ENCODE measurements at regions not wholly inside any gene's neighbourhood (a gene's known extent, or its start where the extent isn't known, plus 50 kb on each side); places are given as distances from the start of the nearest gene placed in this dataset.

DNA sequence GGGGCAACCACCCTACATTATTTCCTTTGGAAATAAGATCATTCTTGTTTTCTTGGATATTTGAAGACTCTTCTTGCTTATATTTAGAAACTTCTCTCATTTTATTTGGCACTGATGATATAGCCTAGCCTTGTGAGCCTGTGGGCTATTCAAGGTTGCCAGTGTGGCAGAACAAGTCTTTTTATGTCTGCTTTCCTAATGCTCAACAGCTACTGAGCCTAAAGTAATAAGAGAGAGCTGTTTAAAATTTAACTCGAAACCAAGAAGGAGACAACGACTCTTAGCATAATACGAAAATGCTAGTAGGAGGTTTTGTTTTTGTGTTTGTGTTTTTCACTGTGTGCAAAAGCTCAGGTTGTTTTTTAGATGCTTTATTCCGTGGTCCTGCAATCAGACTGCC, 104.0 kb upstream of the CPM start:
- Histone ChIP-seq H3K9me3 (ENCODE audit: insufficient read depth, low read length) (no peaks in the 10 kb centered on the region), H3K4me2 (ENCODE audit: low read length) (peak overlapping the region; percentile 79), H3K79me2 (ENCODE audit: low read length) (no peaks in the 10 kb centered on the region), H3K9ac (ENCODE audit: low read length) (peak overlapping the region; percentile 35; the same call in 1 of the 2 replicates), H3K36me3 (replicated peaks; ENCODE audit: low read depth, low read length) (no peaks in the 10 kb centered on the region), H3K27ac (ENCODE audit: low read length) (peak overlapping the region; percentile 28; the same call in 1 of the 2 replicates), H2AFZ (ENCODE audit: low read depth, low read length) (peak overlapping the region; percentile 99), H4K20me1 (ENCODE audit: insufficient read depth, low read length) (no peaks in the 10 kb centered on the region), H3K27me3 (ENCODE audit: low read depth, low read length) (no peaks in the 10 kb centered on the region), H3K4me1 (ENCODE audit: low read length) (peaks cover 13% of the 10 kb centered on the region), H3K4me3 (ENCODE audit: low read length) (peak overlapping the region; percentile 43)
- TF ChIP-seq EZH2phosphoT487 (IDR thresholded peaks at IDR 0.05; ENCODE audit: low read depth), result no peak
- TF ChIP-seq CTCF (IDR thresholded peaks at IDR 0.05; ENCODE audit: low read depth, low read length), result no peak

DNA sequence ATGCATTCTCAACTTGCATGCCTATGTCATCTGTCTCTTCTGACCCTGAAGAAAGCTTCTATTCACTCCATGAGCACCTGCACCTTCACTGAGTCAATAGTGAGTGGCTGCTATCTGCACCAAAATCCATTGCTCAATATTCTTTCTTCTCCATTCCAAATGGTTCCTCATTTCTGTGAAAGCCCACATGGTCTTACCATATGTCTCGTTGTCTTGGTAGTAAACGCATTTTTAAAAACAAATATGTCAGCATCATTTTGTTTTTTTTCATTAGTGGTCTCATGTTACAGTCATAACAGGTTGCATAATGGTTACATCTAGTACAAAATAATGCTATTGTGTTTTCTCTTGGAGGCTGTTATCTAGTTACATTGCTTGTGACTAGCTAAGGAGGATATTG, 106.9 kb upstream of the CPM start:
- TF ChIP-seq EZH2phosphoT487 (IDR thresholded peaks at IDR 0.05; ENCODE audit: low read depth) (no peak), CTCF (IDR thresholded peaks at IDR 0.05; ENCODE audit: low read depth, low read length) (no peak)
- H3K9ac ChIP-seq (ENCODE audit: low read length), result no peak overlapping the region

DNA sequence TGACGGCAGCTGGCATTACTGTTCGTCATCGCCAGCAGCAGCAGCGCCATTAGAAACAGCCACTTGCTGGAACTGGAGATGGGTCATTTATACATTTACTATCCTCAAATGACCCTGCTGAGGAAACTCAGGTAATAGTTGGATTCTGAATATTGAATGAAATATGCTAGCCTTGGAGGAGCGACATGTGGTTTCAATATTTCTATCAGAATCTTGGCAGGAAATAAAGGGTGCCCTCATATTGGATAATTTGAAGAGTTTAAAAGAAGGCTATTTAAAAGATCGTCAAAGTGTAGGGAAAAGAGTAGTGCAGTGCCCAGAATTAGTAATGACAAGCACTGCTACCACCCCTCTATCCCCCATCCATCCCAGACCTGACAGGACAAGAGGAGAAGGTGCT, 109.6 kb upstream of the CPM start:
- no peak for TF ChIP-seq EZH2phosphoT487 (IDR thresholded peaks at IDR 0.05; ENCODE audit: low read depth)
- TF ChIP-seq CTCF (IDR thresholded peaks at IDR 0.05; ENCODE audit: low read depth, low read length), result no peak
- Histone ChIP-seq H3K79me2 (ENCODE audit: low read length) (no peaks in the 10 kb centered on the region), H3K4me2 (ENCODE audit: low read length) (no peak overlapping the region), H2AFZ (ENCODE audit: low read depth, low read length) (no peak overlapping the region), H3K4me1 (ENCODE audit: low read length) (peaks cover 10% of the 10 kb centered on the region; the same call in 1 of the 2 replicates), H4K20me1 (ENCODE audit: insufficient read depth, low read length) (no peaks in the 10 kb centered on the region), H3K4me3 (ENCODE audit: low read length) (no peak overlapping the region), H3K27ac (ENCODE audit: low read length) (no peak overlapping the region), H3K9me3 (ENCODE audit: insufficient read depth, low read length) (no peaks in the 10 kb centered on the region), H3K27me3 (ENCODE audit: low read depth, low read length) (no peaks in the 10 kb centered on the region), H3K9ac (ENCODE audit: low read length) (no peak overlapping the region), H3K36me3 (replicated peaks; ENCODE audit: low read depth, low read length) (no peaks in the 10 kb centered on the region)

More for the DNA sequence above, 106.9 kb upstream of the CPM start:
- Histone ChIP-seq H3K27me3 (ENCODE audit: low read depth, low read length) (no peaks in the 10 kb centered on the region), H3K36me3 (replicated peaks; ENCODE audit: low read depth, low read length) (no peaks in the 10 kb centered on the region), H3K4me2 (ENCODE audit: low read length) (no peak overlapping the region), H3K4me3 (ENCODE audit: low read length) (no peak overlapping the region), H4K20me1 (ENCODE audit: insufficient read depth, low read length) (no peaks in the 10 kb centered on the region), H3K9me3 (ENCODE audit: insufficient read depth, low read length) (no peaks in the 10 kb centered on the region), H3K4me1 (ENCODE audit: low read length) (peaks cover 16% of the 10 kb centered on the region), H2AFZ (ENCODE audit: low read depth, low read length) (no peak overlapping the region), H3K27ac (ENCODE audit: low read length) (no peak overlapping the region), H3K79me2 (ENCODE audit: low read length) (no peaks in the 10 kb centered on the region)

DNA sequence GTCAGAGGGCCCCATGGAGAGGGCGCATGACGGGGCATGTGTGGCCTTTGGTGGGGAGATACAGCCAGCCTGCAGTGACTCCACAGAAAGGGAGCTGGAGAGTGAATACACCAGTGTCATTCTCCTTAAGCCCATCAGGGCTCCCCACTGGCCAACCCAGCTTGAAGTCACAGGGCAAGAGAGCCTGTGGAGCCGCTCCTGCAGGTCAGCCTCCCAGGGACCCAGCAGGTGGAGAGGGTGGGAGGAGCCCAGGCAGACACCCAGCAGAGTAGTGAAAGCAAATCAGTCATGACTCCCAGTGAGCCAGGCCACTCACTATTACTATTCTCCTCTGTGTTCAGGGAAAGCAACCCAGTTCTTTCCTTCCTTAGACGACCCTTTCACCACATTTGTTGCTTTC, 110.0 kb upstream of the CPM start:
- H3K4me2 ChIP-seq (ENCODE audit: low read length), result no peak overlapping the region
- no peak for TF ChIP-seq EZH2phosphoT487 (IDR thresholded peaks at IDR 0.05; ENCODE audit: low read depth)
- TF ChIP-seq CTCF (IDR thresholded peaks at IDR 0.05; ENCODE audit: low read depth, low read length), result no peak
- no peak overlapping the region for H2AFZ ChIP-seq (ENCODE audit: low read depth, low read length)

More for the DNA sequence above, 110.0 kb upstream of the CPM start:
- Histone ChIP-seq H3K9ac (ENCODE audit: low read length) (no peak overlapping the region), H3K27me3 (ENCODE audit: low read depth, low read length) (no peaks in the 10 kb centered on the region), H3K36me3 (replicated peaks; ENCODE audit: low read depth, low read length) (no peaks in the 10 kb centered on the region), H3K27ac (ENCODE audit: low read length) (no peak overlapping the region), H4K20me1 (ENCODE audit: insufficient read depth, low read length) (no peaks in the 10 kb centered on the region), H3K4me1 (ENCODE audit: low read length) (peaks cover 10% of the 10 kb centered on the region; the same call in 1 of the 2 replicates), H3K9me3 (ENCODE audit: insufficient read depth, low read length) (no peaks in the 10 kb centered on the region), H3K79me2 (ENCODE audit: low read length) (no peaks in the 10 kb centered on the region), H3K4me3 (ENCODE audit: low read length) (no peak overlapping the region)

All from OCI-LY3 (cell line).